OCI-LY7 (cell line): ENCODE measurements at regions not wholly inside any gene's neighbourhood (a gene's known extent, or its start where the extent isn't known, plus 50 kb on each side); places are given as distances from the start of the nearest gene placed in this dataset.

Experiments
- BruUV-seq: library from RNA; stranded (reverse); fragments of 400-500 nt; replicated peaks from 2 replicates; lab custom pipeline; 2021; lab: Mats Ljungman, UMichigan
- CTCF ChIA-PET: fragments of 300-600 bp; sonication (Branson Sonifier 250); formaldehyde crosslinking; loops from one replicate; lab custom pipeline; 2022; ENCODE audit warnings: antibody characterized with exemption; ENCODE audit not compliant: unreplicated experiment; lab: Charles Lee
- POLR2A ChIA-PET: fragments of 300-600 bp; sonication (Branson Sonifier 250); formaldehyde crosslinking; loops from one replicate; lab custom pipeline; 2022; ENCODE audit warnings: antibody characterized with exemption; lab: Charles Lee
- DNase-seq: peaks from one replicate; pipeline ENCODE4 v3.0.0-alpha.2; 2015; ENCODE audit warnings: low spot score
- H2AFZ ChIP-seq: fragments of 200-600 bp; sonication (generic), shearing (Covaris generic); 2 replicates; pipeline ENCODE4 v1.6.1; 2014; ENCODE audit warnings: mild to moderate bottlenecking, antibody characterized with exemption, low read length, moderate library complexity
- H3K27ac ChIP-seq: fragments of 200-600 bp; sonication (generic); 2 replicates; pipeline ENCODE4 v1.5.1; 2014; ENCODE audit warnings: mixed run types, low read depth, mild to moderate bottlenecking, moderate library complexity, low read length, inconsistent platforms; ENCODE audit not compliant: poor library complexity, severe bottlenecking
- H3K36me3 ChIP-seq: fragments of 200-600 bp; sonication (generic); 2 replicates; pipeline ENCODE4 v1.6.1; 2014; ENCODE audit warnings: mild to moderate bottlenecking, antibody characterized with exemption, low read length, moderate library complexity, mixed read lengths; ENCODE audit not compliant: insufficient read depth
- H3K4me1 ChIP-seq: fragments of 200-600 bp; sonication (generic); 2 replicates; pipeline ENCODE4 v1.5.1; 2014; ENCODE audit warnings: mild to moderate bottlenecking, low read length; ENCODE audit not compliant: insufficient read depth, poor library complexity, severe bottlenecking
- H3K4me2 ChIP-seq: fragments of 200-600 bp; sonication (generic); 2 replicates; pipeline ENCODE4 v1.6.1; 2014; ENCODE audit warnings: mild to moderate bottlenecking, low read length
- H3K4me3 ChIP-seq: fragments of 200-600 bp; sonication (generic); 2 replicates; pipeline ENCODE4 v1.5.1; 2014; ENCODE audit warnings: mild to moderate bottlenecking, low read depth, low read length; ENCODE audit not compliant: poor library complexity, severe bottlenecking
- H3K79me2 ChIP-seq: fragments of 200-600 bp; sonication (generic); 2 replicates; pipeline ENCODE4 v1.6.1; 2016; ENCODE audit warnings: low read depth, mild to moderate bottlenecking, low read length, moderate library complexity, mixed read lengths; ENCODE audit not compliant: insufficient read depth
- H3K9me2 ChIP-seq: fragments of 200-600 bp; sonication (generic); 2 replicates; pipeline ENCODE4 v1.6.1; 2016; ENCODE audit warnings: mild to moderate bottlenecking, low read length, mixed read lengths; ENCODE audit not compliant: insufficient read depth
- H3K9me3 ChIP-seq: fragments of 200-600 bp; sonication (generic); 2 replicates; pipeline ENCODE4 v1.6.1; 2014; ENCODE audit warnings: mild to moderate bottlenecking, mixed run types, low read length, mixed read lengths
- H4K20me1 ChIP-seq: fragments of 200-600 bp; sonication (generic); 2 replicates; pipeline ENCODE4 v1.6.1; 2014; ENCODE audit warnings: mild to moderate bottlenecking, antibody characterized with exemption, low read length, moderate library complexity, mixed read lengths; ENCODE audit not compliant: insufficient read depth
- CTCF ChIP-seq: fragments of 200-600 bp; sonication (generic); conservative IDR thresholded peaks from 2 replicates; pipeline ENCODE4 v1.5.1; 2014; ENCODE audit warnings: mild to moderate bottlenecking, antibody characterized with exemption, low read length, moderate library complexity, mixed read lengths
- EZH2phosphoT487 ChIP-seq: fragments of 200-600 bp; sonication (generic); IDR thresholded peaks from 2 replicates; pipeline ENCODE4 v1.6.1; 2018; ENCODE audit warnings: low read depth, borderline replicate concordance, mild to moderate bottlenecking, mixed run types, antibody characterized with exemption, low read length, moderate library complexity, mixed read lengths
- intact Hi-C: fragments of 100-400 bp; cut with micrococcal nuclease; formaldehyde crosslinking; loops from one replicate; pipeline ENCODE4 v1.10.0; 2022; ENCODE audit not compliant: unreplicated experiment

- CTCF ChIA-PET, result no interaction called here
- intact Hi-C loops, result no loop called here
- no peaks in the 10 kb centered on the region for H3K79me2 ChIP-seq
Observed at GRCh38 chr14:89473989-89474388, 57.0 kb upstream of the FOXN3 start.

DNA sequence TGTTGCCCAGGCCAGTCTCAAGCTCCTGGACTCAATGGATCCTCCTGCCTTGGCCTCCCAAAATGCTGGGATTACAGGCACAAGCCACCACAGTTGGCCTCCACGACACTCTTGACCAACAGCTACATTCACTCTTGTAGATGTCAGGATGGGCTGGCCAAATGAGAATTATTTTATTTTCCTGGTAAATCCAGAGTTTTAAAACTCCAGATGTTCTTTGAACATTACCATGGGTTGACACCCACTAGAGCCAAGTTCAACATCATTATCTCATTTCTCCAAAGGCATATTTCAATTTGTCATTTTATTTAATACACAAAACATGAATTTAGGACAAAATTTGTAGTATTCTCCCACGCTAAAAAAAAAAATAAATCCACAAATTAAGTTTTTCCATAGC, 56.5 kb upstream of the FOXN3 start:
- POLR2A ChIA-PET, result interaction anchor here (1.1 kb wide), 1 partner anchor 20 kb away, joined by 3 read pairs; no protein-coding TSS in a partner anchor
- no peak for DNase-seq
- BruUV-seq, result no TSS peak
- H3K9me2 ChIP-seq, result no peaks in the 10 kb centered on the region
- H3K79me2 ChIP-seq, result no peaks in the 10 kb centered on the region
- no peaks in the 10 kb centered on the region for H3K4me1 ChIP-seq
- no peaks in the 10 kb centered on the region for H3K9me3 ChIP-seq
- H3K4me2 ChIP-seq, result no peak overlapping the region
- no peak overlapping the region for H2AFZ ChIP-seq
- TF ChIP-seq CTCF (no peak), EZH2phosphoT487 (no peak)
- H3K4me3 ChIP-seq, result no peak overlapping the region
- no peaks in the 10 kb centered on the region for H3K36me3 ChIP-seq
- no peak overlapping the region for H3K27ac ChIP-seq
- intact Hi-C loops, result no loop called here
- CTCF ChIA-PET, result no interaction called here
- H4K20me1 ChIP-seq, result no peaks in the 10 kb centered on the region

More at GRCh38 chr14:89473989-89474388, 57.0 kb upstream of the FOXN3 start:
- Histone ChIP-seq H3K9me3 (no peaks in the 10 kb centered on the region), H3K4me3 (no peak overlapping the region), H3K27ac (no peak overlapping the region), H2AFZ (no peak overlapping the region), H3K4me1 (no peaks in the 10 kb centered on the region), H3K36me3 (no peaks in the 10 kb centered on the region), H3K9me2 (no peaks in the 10 kb centered on the region), H4K20me1 (no peaks in the 10 kb centered on the region), H3K4me2 (no peak overlapping the region)
- POLR2A ChIA-PET, result interaction anchor here (1.1 kb wide), 1 partner anchor 20 kb away, joined by 3 read pairs; no protein-coding TSS in a partner anchor
- no peak for TF ChIP-seq CTCF
- no peak for TF ChIP-seq EZH2phosphoT487
- no peak for DNase-seq
- no TSS peak for BruUV-seq

DNA sequence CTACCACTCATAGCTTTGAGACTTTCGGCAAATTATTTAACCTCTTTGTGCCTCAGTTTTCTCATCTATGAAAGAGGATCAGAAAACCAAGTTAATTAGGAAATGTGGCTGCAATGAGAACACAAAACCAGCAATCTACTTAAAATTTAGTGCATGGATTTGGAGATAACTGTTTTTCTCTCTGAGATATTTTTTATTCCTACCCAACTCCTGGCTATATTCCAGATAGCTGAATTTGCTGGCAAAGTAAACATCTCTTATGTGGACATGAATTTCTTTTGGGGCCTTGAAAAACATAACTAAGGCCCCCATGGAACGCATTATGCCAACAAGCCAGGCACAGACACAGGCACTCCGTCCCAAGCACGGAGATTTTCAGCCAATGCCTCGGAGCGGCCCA, 53.4 kb upstream of the FOXN3 start:
- intact Hi-C loops, result no loop called here
- Histone ChIP-seq H2AFZ (no peak overlapping the region), H3K36me3 (no peaks in the 10 kb centered on the region), H3K79me2 (no peaks in the 10 kb centered on the region), H3K4me2 (no peak overlapping the region), H3K9me3 (no peaks in the 10 kb centered on the region), H3K4me1 (no peaks in the 10 kb centered on the region), H4K20me1 (no peaks in the 10 kb centered on the region), H3K9me2 (no peaks in the 10 kb centered on the region), H3K27ac (no peak overlapping the region), H3K4me3 (no peak overlapping the region)
- CTCF ChIA-PET, result no interaction called here
- BruUV-seq, result no TSS peak
- TF ChIP-seq EZH2phosphoT487 (no peak), CTCF (no peak)
- no peak for DNase-seq
- POLR2A ChIA-PET, result interaction anchor here (1.8 kb wide), 1 partner anchor 23 kb away, joined by 5 read pairs; no protein-coding TSS in a partner anchor
